Fibroblast of lung (primary cell): ENCODE measurements at regions not wholly inside any gene's neighbourhood (a gene's known extent, or its start where the extent isn't known, plus 50 kb on each side); places are given as distances from the start of the nearest gene placed in this dataset.
A peak's percentile ranks its signal among the peaks of the same experiment; 100 is the strongest.

Source experiments
- DNase-seq, 2 donors: peaks; one replicate each; pipeline versions ENCODE4 v3.0.0 to v3.0.0-alpha.2; 2010; ENCODE audit warnings: low read depth in 2 of 2
- H2AFZ ChIP-seq: 2 replicates; pipeline ENCODE4 v1.5.1; 2012; ENCODE audit warnings: low read length, control low read depth, inconsistent platforms
- H3K27ac ChIP-seq: 2 replicates; pipeline ENCODE4 v1.5.1; 2011; ENCODE audit warnings: low read length, control low read depth; ENCODE audit not compliant: insufficient read depth
- H3K27me3 ChIP-seq: 2 replicates; pipeline ENCODE4 v1.5.1; 2011; ENCODE audit warnings: mild to moderate bottlenecking, low read length; ENCODE audit not compliant: control insufficient read depth, insufficient read depth
- H3K36me3 ChIP-seq: 2 replicates; pipeline ENCODE4 v1.5.1; 2011; ENCODE audit warnings: low read length; ENCODE audit not compliant: control insufficient read depth, insufficient read depth
- H3K4me1 ChIP-seq: 2 replicates; pipeline ENCODE4 v1.5.1; 2011; ENCODE audit warnings: low read length; ENCODE audit not compliant: control insufficient read depth, insufficient read depth; ENCODE audit errors: extremely low read depth
- H3K4me2 ChIP-seq: 2 replicates; pipeline ENCODE4 v1.5.1; 2011; ENCODE audit warnings: low read length, control low read depth; ENCODE audit not compliant: insufficient read depth; ENCODE audit errors: extremely low read depth
- H3K4me3 ChIP-seq, 4 experiments: fragments of 200-600 bp in 1 of 4; sonication (generic) in 1 of 4; replicated peaks in 1 of 4; 2 replicates each; pipeline ENCODE4 v1.5.1; 2011 to 2016; ENCODE audit warnings: low read length in 4 of 4, low read depth in 3 of 4, mild to moderate bottlenecking in 3 of 4, control low read depth in 2 of 4, inconsistent platforms in 1 of 4, mixed read lengths in 1 of 4; ENCODE audit not compliant: insufficient read depth in 1 of 4; ENCODE audit errors: control extremely low read depth in 1 of 4
- H3K79me2 ChIP-seq: 2 replicates; pipeline ENCODE4 v1.5.1; 2012; ENCODE audit warnings: mild to moderate bottlenecking, low read length, inconsistent platforms; ENCODE audit not compliant: control insufficient read depth, insufficient read depth
- H3K9ac ChIP-seq: 2 replicates; pipeline ENCODE4 v1.5.1; 2011; ENCODE audit warnings: mild to moderate bottlenecking, low read length, control low read depth; ENCODE audit not compliant: insufficient read depth
- H3K9me3 ChIP-seq: 2 replicates; pipeline ENCODE4 v1.5.1; 2012; ENCODE audit warnings: low read depth, low read length; ENCODE audit not compliant: control insufficient read depth, insufficient read depth
- H4K20me1 ChIP-seq: 2 replicates; pipeline ENCODE4 v1.5.1; 2011; ENCODE audit warnings: low read length; ENCODE audit not compliant: control insufficient read depth, insufficient read depth; ENCODE audit errors: extremely low read depth
- CTCF ChIP-seq, 2 donors: IDR thresholded peaks in 1 of 2; conservative IDR thresholded peaks in 1 of 2; 1 replicate in 1 of 2; 2 replicates in 1 of 2; pipeline ENCODE4 v1.5.1; 2011 to 2012; ENCODE audit warnings: low read length in 2 of 2, control low read depth in 1 of 2, inconsistent platforms in 1 of 2, low read depth in 1 of 2, mild to moderate bottlenecking in 1 of 2
- EZH2 ChIP-seq: IDR thresholded peaks from 2 replicates; pipeline ENCODE4 v1.5.1; 2012; ENCODE audit warnings: low read length, control low read depth, mild to moderate bottlenecking; ENCODE audit errors: missing control alignments

- DNase-seq: no peak
- no peak overlapping the region for H3K9ac ChIP-seq
- TF ChIP-seq CTCF (conservative IDR thresholded peaks at IDR 0.05 in 1 of 2, IDR thresholded peaks at IDR 0.05 in 1 of 2; ENCODE audit: low read depth in 1 of 2, low read length in 2 of 2): no peak
- TF ChIP-seq EZH2: no peak
- H2AFZ ChIP-seq: no peak overlapping the region
- no peaks in the 10 kb centered on the region for H3K9me3 ChIP-seq
- no peaks in the 10 kb centered on the region for H3K27me3 ChIP-seq
- H4K20me1 ChIP-seq: no peaks in the 10 kb centered on the region
- no peak overlapping the region for H3K4me3 ChIP-seq
- H3K4me1 ChIP-seq: no peaks in the 10 kb centered on the region
- no peaks in the 10 kb centered on the region for H3K79me2 ChIP-seq
- no peak overlapping the region for H3K27ac ChIP-seq
- no peaks in the 10 kb centered on the region for H3K36me3 ChIP-seq
- H3K4me2 ChIP-seq: no peak overlapping the region
Measured at GRCh38 chr6:132995009-132995408, 180.6 kb downstream of the RPS12 start.

GRCh38 chr6:132995432-132995831, 181.1 kb downstream of the RPS12 start:
- H3K36me3 ChIP-seq: no peaks in the 10 kb centered on the region
- no peaks in the 10 kb centered on the region for H3K79me2 ChIP-seq
- no peak overlapping the region for H3K9ac ChIP-seq
- H3K9me3 ChIP-seq: no peaks in the 10 kb centered on the region
- H3K4me2 ChIP-seq: no peak overlapping the region
- no peak overlapping the region for H3K27ac ChIP-seq
- DNase-seq: peak in 1 of 2 donors; percentile 23
- H4K20me1 ChIP-seq: no peaks in the 10 kb centered on the region
- no peak overlapping the region for H2AFZ ChIP-seq
- H3K4me1 ChIP-seq: no peaks in the 10 kb centered on the region
- H3K27me3 ChIP-seq: no peaks in the 10 kb centered on the region
- H3K4me3 ChIP-seq: no peak overlapping the region
- TF ChIP-seq CTCF (conservative IDR thresholded peaks at IDR 0.05 in 1 of 2, IDR thresholded peaks at IDR 0.05 in 1 of 2; ENCODE audit: low read depth in 1 of 2, low read length in 2 of 2): no peak
- no peak for TF ChIP-seq EZH2

GRCh38 chr6:132998418-132998817, 184.0 kb downstream of the RPS12 start:
- TF ChIP-seq EZH2 (no peak), CTCF (conservative IDR thresholded peaks at IDR 0.05 in 1 of 2, IDR thresholded peaks at IDR 0.05 in 1 of 2; ENCODE audit: low read depth in 1 of 2, low read length in 2 of 2) (no peak)
- H3K4me3 ChIP-seq: no peak overlapping the region
- no peaks in the 10 kb centered on the region for H3K9me3 ChIP-seq
- no peaks in the 10 kb centered on the region for H4K20me1 ChIP-seq
- H3K36me3 ChIP-seq: no peaks in the 10 kb centered on the region
- H3K4me2 ChIP-seq: no peak overlapping the region
- H3K27me3 ChIP-seq: no peaks in the 10 kb centered on the region
- no peak overlapping the region for H2AFZ ChIP-seq
- H3K9ac ChIP-seq: no peak overlapping the region
- H3K27ac ChIP-seq: no peak overlapping the region
- no peaks in the 10 kb centered on the region for H3K79me2 ChIP-seq
- no peak for DNase-seq
- no peaks in the 10 kb centered on the region for H3K4me1 ChIP-seq
